ENCODE measurements at regions not wholly inside any gene's neighbourhood (a gene's known extent, or its start where the extent isn't known, plus 50 kb on each side); places are given as distances from the start of the nearest gene placed in this dataset.
"Not testable (repeated sequence)": the region's sequence is repeated elsewhere in the genome, so short reads cannot be mapped to it uniquely, and the experiment has no call there.

DNA sequence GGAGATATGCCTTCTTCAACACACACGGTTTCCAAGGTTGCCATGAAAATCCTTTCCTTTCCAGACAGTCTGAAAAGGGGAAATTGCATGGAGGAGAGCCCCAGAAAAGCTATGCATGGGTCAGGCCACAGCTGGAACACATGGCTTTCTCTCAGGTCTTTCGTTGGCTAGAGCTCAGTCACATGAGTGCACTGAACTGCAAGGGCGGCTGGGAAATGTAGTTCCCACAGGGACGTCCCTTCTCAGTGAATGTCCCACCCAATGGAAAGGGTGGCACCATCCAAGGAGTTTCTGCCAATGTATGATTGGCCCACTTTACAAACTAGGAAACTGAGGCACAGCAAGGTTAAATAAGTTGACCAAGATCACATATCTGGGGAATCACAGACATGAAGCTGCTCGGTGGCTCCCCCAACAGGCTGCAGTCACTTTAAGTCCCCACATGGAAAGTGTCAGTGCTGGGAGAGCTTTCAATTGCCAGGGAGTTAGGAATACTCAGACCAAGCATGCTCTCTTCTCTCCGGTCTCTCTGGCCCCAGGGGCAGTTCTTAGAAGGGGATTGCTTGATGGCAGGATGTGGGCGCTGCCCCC lies 571.3 kb downstream of the GLRX3 start:
- no peak for DNase-seq

GRCh38 chr10:130708465-130709070 lies 572.4 kb downstream of the GLRX3 start:
- no peak for DNase-seq

GRCh38 chr10:130709415-130709814 lies 573.2 kb downstream of the GLRX3 start:
- DNase-seq: no peak

DNA sequence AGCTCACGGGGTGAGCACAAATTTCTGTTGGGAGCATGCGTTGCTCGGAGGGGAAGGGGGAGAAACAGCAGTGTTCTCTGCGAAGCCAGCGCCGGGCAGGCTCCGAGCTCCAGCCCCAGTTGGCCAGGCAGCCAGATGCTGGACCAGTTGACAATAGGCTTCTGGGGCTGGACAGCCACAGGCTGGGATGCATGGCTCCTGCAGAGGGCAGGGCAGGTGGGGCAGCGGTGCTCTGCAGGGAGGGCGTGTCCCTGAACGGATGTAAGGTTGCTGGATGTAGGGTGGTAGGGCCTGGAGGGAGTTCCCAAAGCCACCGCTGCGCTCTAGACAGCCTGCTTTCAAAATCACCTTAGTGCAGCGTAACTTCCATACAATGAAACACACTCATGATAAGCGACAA lies 574.9 kb downstream of the GLRX3 start:
- DNase-seq: no peak

GRCh38 chr10:130713135-130713534 lies 576.9 kb downstream of the GLRX3 start:
- DNase-seq: no peak

DNA sequence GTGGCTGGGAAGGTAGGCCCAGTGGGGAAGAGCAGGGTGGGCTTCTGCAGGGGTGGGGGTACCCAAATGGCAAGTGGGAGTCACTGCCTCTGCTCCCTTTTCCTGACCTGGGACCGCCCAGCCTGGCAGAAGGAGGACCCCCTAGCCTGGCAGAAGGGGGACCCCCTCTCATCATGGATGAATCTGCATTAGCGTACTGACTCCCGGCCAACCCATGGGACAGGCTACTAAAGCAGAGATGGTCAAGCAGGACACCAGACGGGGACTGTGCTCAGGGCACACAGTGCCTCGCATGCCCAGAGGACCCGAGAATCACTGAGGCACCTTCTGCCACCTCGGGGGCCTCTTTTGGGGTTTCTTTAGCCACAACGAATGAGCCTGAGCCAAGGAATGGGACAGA lies 577.5 kb downstream of the GLRX3 start:
- no peak for DNase-seq

GRCh38 chr10:130714742-130715467 lies 578.7 kb downstream of the GLRX3 start:
- no peak for DNase-seq

GRCh38 chr10:130715686-130716670 lies 579.8 kb downstream of the GLRX3 start:
- no peak for DNase-seq

DNA sequence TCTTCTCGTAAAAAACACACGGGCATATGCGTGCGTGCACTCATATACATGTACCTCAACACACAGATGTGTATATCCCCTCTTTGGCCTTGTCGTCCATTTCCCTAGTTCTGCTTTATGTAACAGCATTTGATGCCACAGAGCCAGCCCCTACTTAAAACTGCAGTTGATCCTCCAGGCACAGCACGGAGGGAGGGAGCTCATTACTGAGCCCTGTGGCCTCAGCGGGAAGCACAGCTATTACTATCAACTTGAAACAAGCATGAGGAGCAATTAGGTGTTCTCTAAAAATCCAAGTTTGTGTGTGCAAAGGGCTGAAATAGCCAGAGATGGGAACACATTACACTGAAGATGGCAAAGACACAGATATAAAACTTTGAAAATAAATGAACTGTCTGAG lies 580.9 kb downstream of the GLRX3 start:
- DNase-seq: no peak

DNA sequence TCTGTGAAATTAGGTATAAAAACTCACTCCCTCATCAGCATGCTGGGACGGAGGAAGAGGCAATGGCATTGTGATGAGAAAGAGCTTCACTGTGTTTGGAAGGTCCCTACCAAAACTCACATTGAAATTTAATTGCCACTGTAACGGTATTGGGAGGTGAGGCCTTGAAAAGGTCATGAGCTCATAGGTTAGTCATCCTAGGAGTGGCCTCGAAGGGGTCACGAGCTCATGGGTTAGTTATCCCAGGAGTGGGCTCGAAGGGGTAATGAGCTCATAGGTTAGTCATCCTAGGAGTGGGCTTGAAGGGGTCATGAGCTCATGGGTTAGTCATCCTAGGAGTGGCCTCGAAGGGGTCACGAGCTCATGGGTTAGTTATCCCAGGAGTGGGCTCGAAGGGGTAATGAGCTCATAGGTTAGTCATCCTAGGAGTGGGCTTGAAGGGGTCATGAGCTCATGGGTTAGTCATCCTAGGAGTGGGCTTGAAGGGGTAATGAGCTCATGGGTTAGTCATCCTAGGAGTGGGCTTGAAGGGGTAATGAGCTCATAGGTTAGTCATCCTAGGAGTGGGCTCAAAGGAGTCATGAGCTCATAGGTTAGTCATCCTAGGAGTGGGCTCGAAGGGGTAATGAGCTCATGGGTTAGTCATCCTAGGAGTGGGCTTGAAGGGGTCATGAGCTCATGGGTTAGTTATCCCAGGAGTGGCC lies 582.7 kb downstream of the GLRX3 start:
- not testable (repeated sequence) for DNase-seq

- no peak for DNase-seq
These were observed 583.2 kb downstream of the GLRX3 start for GRCh38 chr10:130719448-130719752.

GRCh38 chr10:130720235-130720634 lies 584.0 kb downstream of the GLRX3 start:
- no peak for DNase-seq

- DNase-seq: no peak
These were observed 585.8 kb downstream of the GLRX3 start for GRCh38 chr10:130721971-130722370.

GRCh38 chr10:130723704-130724103 lies 587.5 kb downstream of the GLRX3 start:
- no peak for DNase-seq

DNA sequence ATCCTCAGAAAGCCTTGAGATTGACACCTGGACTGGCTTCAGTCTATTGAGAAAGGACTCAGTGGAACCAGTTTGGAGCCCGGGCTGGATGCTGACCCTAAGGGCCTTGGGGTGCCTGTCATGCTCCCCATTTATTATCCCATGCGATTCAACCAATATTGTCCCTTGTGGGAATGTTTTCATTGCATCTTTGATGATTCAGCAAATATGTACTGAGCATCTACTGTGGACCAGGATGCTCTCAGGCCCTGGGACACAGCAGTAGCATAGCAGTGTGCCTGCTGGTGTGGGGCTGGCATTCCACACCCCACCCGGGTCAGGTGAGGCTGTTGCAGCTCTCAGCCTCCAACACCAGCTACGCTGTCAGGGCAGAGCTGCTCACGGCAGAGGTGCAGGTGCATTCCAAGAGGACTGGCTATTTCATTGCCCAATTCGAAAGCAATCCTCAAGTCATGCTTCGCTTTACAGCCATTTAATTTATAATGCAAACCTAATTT lies 586.0 kb downstream of the TCERG1L start:
- DNase-seq: no peak

DNA sequence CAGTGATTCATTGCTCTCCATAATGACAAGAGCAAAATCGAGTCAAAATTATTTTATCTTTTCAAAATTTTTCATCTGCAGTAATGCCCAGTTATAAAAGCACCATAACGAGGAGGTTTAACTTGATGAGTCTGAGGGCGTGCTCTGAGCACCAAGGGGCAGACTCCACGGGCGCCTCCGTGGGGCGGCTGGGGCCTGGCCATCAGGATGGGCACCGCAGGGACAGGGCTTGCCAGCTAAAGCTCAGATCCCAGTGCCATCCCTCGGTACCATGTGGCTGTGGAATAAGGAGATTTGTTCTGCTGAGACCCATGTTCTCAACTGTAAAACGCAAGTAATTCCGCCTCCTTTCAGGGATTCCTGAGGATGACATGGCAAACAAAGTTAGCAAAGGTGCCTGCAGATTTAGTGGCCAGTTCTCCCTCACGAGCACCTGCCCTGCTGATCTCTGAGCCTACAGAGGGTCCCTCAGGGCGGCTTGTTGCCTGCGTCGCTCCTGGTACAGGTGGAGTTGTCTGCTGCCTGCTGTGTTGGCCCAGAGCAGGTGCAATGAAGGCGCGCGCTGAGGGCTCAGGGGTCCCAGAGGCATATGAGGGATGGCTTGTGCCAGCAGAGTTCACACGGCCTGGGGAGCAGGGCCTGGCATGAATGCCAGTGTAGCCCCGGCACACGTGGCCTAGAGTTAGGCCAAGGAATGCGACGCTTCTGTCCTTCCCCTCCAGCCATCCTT lies 584.4 kb downstream of the TCERG1L start:
- no peak for DNase-seq

GRCh38 chr10:130727766-130728490 lies 583.6 kb downstream of the TCERG1L start:
- no peak for DNase-seq

- DNase-seq: no peak
These were observed 582.8 kb downstream of the TCERG1L start for GRCh38 chr10:130728531-130729215.

- DNase-seq: no peak
These were observed 581.6 kb downstream of the TCERG1L start for GRCh38 chr10:130729876-130730275.

GRCh38 chr10:130737186-130737585 lies 574.3 kb downstream of the TCERG1L start:
- no peak for DNase-seq

Data from CD4-positive, alpha-beta T cell treated with Interferon alpha-2 for 1 hour (primary cell).